Stimulated activated naive CD8-positive, alpha-beta T cell treated with anti-CD3 and anti-CD28 coated beads, Interleukin-15, Interleukin-2, amounts not matched to agents 100 ng/mL and 50 ng/mL, for 24 hours (primary cell): ENCODE measurements at regions not wholly inside any gene's neighbourhood (a gene's known extent, or its start where the extent isn't known, plus 50 kb on each side); places are given as distances from the start of the nearest gene placed in this dataset.

ENCODE experiments used
- H3K27ac Mint-ChIP-seq: one replicate; pipeline ENCODE4 v1.8.0; 2021; ENCODE audit warnings: mild to moderate bottlenecking, mixed read lengths
- H3K27me3 Mint-ChIP-seq: one replicate; pipeline ENCODE4 v1.8.0; 2021; ENCODE audit warnings: mixed read lengths
- H3K36me3 Mint-ChIP-seq: one replicate; pipeline ENCODE4 v1.8.0; 2021; ENCODE audit warnings: low read depth, mixed read lengths
- H3K4me1 Mint-ChIP-seq: one replicate; pipeline ENCODE4 v1.8.0; 2021; ENCODE audit warnings: low read depth, mixed read lengths
- H3K4me3 Mint-ChIP-seq: one replicate; pipeline ENCODE4 v1.8.0; 2021; ENCODE audit warnings: mild to moderate bottlenecking, mixed read lengths
- H3K9me3 Mint-ChIP-seq: one replicate; pipeline ENCODE4 v1.8.0; 2021; ENCODE audit warnings: mixed read lengths

DNA sequence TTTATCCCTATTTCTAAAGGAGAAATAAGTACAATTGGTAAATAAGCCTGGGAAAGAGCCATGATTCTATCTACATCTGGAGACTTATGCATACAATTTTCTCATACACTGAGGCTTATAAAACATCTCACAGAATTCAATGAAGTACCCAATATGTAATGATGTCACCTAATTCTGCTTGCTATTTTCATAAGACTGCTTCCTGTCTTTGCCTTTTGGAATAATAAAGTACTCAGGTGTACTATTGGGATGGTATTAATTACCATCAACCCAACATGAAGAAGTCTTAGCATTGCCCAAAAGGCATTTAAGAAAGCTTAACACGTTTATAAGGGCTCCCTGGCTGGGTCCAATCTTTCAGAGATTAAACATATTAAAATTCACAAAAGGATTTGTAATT, 216.4 kb upstream of the TSHZ2 start:
- no peaks in the 10 kb centered on the region for H3K9me3 Mint-ChIP-seq
- H3K36me3 Mint-ChIP-seq = no peaks in the 10 kb centered on the region
- no peak overlapping the region for H3K27ac Mint-ChIP-seq
- H3K4me3 Mint-ChIP-seq = no peak overlapping the region
- H3K27me3 Mint-ChIP-seq = no peaks in the 10 kb centered on the region
- no peaks in the 10 kb centered on the region for H3K4me1 Mint-ChIP-seq

DNA sequence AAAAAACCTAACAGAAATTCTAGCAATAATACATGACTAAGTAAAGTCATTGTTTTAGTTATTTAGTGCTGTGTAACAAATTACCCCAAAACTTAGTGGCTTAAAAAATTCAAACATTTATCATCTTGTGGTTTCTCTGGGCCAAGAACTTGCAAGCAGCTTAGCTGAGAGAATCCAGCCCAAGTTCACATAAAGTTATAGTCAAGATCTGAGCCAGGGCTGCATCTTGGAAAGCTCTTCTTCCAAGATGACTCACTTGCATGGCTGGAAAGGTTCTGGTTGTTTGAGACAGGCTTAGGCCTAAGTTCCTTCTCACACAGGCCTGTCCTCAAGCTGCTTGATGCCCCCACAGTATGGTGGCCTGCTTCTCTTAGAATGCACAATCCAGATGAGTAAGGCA, 217.8 kb upstream of the TSHZ2 start:
- no peak overlapping the region for H3K4me3 Mint-ChIP-seq
- no peaks in the 10 kb centered on the region for H3K27me3 Mint-ChIP-seq
- H3K4me1 Mint-ChIP-seq = no peaks in the 10 kb centered on the region

DNA sequence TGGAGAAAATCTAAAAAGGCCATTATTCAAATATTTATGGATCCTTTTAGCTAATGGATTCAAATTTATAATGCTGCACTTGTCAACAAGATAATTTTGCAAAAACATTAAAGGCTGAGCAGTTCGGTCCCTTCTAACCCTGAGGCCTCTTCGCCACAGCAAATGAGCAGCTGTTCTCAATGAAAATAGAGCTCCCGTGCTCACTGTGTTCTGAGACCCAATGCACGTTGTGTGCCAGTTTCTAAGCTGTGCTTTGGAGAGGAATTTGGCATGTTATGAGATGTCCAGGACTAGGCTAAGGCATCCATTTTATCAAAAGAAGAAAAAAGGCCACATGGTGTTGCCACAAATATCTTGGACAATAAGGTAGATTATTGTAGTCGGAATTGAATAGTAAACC, 220.1 kb upstream of the TSHZ2 start:
- H3K27ac Mint-ChIP-seq = no peak overlapping the region
- no peaks in the 10 kb centered on the region for H3K27me3 Mint-ChIP-seq
- no peaks in the 10 kb centered on the region for H3K9me3 Mint-ChIP-seq
- no peaks in the 10 kb centered on the region for H3K36me3 Mint-ChIP-seq
- no peaks in the 10 kb centered on the region for H3K4me1 Mint-ChIP-seq
- no peak overlapping the region for H3K4me3 Mint-ChIP-seq

More for the DNA sequence above, 217.8 kb upstream of the TSHZ2 start:
- no peak overlapping the region for H3K27ac Mint-ChIP-seq
- H3K9me3 Mint-ChIP-seq = no peaks in the 10 kb centered on the region
- H3K36me3 Mint-ChIP-seq = no peaks in the 10 kb centered on the region

DNA sequence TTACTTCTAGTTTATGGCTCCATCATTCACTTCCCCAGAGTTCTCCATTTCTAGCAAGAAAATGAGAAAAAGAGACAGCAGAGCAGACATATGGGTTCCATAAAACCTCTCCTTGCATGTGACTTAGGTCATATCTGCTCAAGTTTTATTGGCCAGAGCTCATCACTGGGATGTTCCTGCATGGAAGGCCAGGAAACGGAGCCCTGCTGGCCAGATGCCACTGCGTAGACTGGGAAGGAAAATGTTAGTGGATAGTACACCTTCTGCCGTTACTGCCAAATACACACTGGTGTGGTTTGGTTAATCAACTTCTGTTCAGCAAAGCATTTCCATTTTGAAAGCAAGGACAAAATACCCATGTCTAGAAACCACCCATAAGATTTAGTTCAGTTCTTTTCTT, 220.6 kb upstream of the TSHZ2 start:
- Mint-ChIP-seq H3K27me3 (no peaks in the 10 kb centered on the region), H3K27ac (no peak overlapping the region), H3K9me3 (no peaks in the 10 kb centered on the region), H3K36me3 (no peaks in the 10 kb centered on the region), H3K4me1 (no peaks in the 10 kb centered on the region), H3K4me3 (no peak overlapping the region)

DNA sequence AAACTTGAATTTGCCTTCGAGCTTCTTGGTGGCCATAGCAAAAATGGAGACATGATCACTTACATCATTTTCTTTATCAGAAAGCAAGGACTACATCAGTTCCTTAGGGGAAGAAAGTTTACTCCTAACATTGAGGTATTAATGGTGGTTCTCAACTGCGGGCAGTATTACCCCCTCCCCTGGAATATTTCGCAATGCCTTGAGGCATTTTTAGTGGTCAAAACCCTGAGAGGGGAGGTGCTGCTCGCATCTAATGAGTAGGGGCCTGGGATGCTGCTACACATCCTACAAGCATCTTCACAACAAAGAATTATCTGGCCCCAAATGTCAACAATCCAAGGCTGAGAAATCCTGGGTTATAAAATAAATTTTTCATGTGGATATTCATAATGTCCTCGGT, 222.2 kb upstream of the TSHZ2 start:
- no peak overlapping the region for H3K4me3 Mint-ChIP-seq
- no peaks in the 10 kb centered on the region for H3K27me3 Mint-ChIP-seq
- no peaks in the 10 kb centered on the region for H3K9me3 Mint-ChIP-seq
- H3K36me3 Mint-ChIP-seq = no peaks in the 10 kb centered on the region
- no peak overlapping the region for H3K27ac Mint-ChIP-seq
- H3K4me1 Mint-ChIP-seq = no peaks in the 10 kb centered on the region

DNA sequence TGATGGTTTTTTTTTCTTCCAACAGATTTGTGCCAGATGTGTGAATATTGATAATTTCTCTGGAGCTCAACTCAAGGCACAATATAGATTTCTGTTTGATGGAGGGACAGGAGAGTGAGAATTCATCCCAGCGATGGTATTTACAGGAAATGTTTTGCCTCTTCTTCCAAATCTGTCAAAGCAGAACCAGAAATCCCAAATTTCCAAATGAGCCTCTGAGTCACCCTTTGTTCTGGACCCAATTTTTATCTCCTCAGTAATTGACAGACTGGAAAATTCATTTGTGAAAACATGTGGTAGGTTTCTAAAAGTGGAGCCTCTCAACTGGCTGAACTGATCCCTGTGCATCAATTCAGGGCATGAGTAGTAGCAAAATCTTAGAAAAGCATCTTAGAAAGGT, 223.2 kb upstream of the TSHZ2 start:
- Mint-ChIP-seq H3K27me3 (peaks cover under 1% of the 10 kb centered on the region), H3K36me3 (no peaks in the 10 kb centered on the region), H3K4me3 (no peak overlapping the region), H3K4me1 (no peaks in the 10 kb centered on the region), H3K27ac (no peak overlapping the region), H3K9me3 (no peaks in the 10 kb centered on the region)

DNA sequence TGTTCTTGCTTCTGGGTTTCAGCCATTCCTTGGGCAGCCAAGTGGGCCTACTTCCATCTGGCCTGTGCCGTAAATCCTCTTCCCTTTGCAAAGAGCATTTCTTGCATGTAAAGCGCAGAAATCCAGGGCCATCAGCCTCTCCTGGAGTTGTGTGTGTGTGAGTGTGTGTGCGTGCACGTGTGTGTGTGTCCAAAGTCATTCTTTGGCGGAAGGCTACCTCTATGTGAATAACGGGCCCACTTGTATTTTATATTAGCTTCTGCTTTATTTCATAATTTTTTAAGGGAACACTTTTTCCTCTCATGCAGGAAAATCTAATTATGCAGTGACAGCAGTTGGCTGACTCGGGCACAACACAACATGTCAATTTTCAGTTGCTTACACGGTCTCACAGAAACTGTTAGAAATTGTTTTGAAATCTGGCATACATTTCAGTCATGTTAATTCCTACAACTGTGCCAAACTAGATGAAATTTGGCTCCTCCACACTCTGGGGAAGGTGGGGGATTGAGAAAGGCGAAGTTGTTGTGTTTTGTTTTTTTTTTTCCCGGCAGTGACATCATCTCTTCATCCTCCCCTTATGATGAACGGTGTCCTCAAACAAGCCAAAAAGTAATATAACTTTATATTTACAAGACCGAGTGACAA, 223.7 kb upstream of the TSHZ2 start:
- no peaks in the 10 kb centered on the region for H3K36me3 Mint-ChIP-seq
- H3K27ac Mint-ChIP-seq = no peak overlapping the region
- no peaks in the 10 kb centered on the region for H3K4me1 Mint-ChIP-seq
- H3K27me3 Mint-ChIP-seq = peaks cover 6% of the 10 kb centered on the region
- no peak overlapping the region for H3K4me3 Mint-ChIP-seq
- no peaks in the 10 kb centered on the region for H3K9me3 Mint-ChIP-seq

DNA sequence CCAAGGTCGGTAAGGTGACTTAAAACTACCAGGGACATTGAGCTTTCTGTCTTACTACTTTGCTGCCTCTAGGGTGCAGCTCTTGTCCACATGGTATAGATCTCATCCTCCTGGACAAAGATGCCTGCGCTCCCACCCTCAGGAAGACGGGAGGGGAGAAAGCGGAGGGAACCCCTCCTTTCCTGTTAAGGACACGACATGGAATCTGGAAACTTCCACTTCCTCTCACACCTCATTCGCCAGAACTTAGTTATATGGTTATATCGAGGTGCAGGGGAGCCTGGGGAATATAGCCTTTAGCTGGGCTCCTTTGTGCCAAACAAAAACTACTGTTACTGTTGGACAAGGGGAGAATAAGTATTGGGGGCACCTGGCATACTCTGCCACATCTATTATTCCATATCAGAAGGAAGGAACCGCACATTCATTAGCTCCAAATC, 224.3 kb upstream of the TSHZ2 start:
- H3K9me3 Mint-ChIP-seq = no peaks in the 10 kb centered on the region
- no peak overlapping the region for H3K27ac Mint-ChIP-seq
- H3K27me3 Mint-ChIP-seq = peaks cover 9% of the 10 kb centered on the region
- H3K4me1 Mint-ChIP-seq = no peaks in the 10 kb centered on the region
- H3K36me3 Mint-ChIP-seq = no peaks in the 10 kb centered on the region
- H3K4me3 Mint-ChIP-seq = no peak overlapping the region

DNA sequence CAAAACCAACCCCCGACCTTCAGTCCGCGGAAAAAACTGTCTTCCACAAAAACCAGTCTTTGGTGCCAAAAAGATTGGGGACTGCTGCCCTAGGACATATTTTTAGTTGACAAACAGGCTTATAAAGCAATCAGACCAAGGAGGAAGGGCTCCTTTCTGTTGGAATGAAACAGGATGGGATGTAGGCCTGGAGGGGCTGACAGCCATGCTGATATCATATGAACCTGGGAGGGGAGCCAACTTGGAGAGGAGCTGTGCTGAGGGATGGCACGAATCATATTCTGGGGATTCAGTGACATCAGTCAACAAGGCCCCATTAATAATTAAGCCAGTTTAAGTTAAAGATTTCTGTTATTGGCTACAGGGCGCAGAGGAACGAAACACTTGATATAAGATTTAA, 225.4 kb upstream of the TSHZ2 start:
- H3K27me3 Mint-ChIP-seq = peaks cover 14% of the 10 kb centered on the region
- H3K4me3 Mint-ChIP-seq = no peak overlapping the region
- no peaks in the 10 kb centered on the region for H3K4me1 Mint-ChIP-seq
- no peaks in the 10 kb centered on the region for H3K36me3 Mint-ChIP-seq
- H3K9me3 Mint-ChIP-seq = no peaks in the 10 kb centered on the region
- H3K27ac Mint-ChIP-seq = no peak overlapping the region

DNA sequence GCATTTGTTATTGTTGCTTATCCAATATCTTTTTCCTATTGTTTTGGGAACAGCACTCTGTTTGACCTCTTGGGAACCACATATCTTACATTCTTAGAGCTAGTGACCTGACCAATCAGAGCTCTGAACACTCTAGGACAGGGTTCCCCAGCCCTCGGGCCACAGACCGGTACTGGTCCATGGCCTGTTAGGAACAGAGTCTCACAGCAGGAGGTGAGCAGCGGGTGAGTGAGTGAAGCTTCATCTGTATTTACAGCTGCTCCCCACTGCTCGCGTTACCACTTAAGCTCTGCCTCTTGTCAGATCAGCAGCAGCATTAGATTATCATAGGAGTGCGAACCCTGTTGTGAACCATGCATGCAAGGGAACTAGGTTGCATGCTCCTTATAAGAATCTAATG, 226.0 kb upstream of the TSHZ2 start:
- peaks cover 14% of the 10 kb centered on the region for H3K27me3 Mint-ChIP-seq
- no peaks in the 10 kb centered on the region for H3K4me1 Mint-ChIP-seq
- H3K4me3 Mint-ChIP-seq = no peak overlapping the region
- no peaks in the 10 kb centered on the region for H3K9me3 Mint-ChIP-seq
- no peak overlapping the region for H3K27ac Mint-ChIP-seq
- H3K36me3 Mint-ChIP-seq = no peaks in the 10 kb centered on the region

DNA sequence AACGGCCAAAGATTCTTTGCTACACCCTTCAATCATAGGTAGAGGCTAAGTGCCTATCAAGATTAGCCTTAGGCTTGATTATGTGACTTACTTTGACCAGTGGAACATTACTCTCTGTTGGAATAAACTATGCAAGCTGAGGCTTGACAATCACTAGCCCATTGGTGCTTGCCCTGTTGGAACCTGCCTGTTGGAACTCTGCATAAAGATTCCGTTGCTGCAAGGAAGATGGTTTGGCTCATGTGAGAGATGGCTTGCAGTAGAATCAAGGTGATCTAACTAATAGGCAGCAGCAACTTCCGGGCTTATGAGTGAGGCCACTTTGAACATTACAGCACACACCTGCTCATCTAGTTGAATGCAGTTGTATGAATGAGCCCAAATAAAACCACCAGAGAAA, 227.7 kb upstream of the TSHZ2 start:
- no peaks in the 10 kb centered on the region for H3K36me3 Mint-ChIP-seq
- H3K9me3 Mint-ChIP-seq = no peaks in the 10 kb centered on the region
- no peak overlapping the region for H3K4me3 Mint-ChIP-seq
- peaks cover 14% of the 10 kb centered on the region for H3K27me3 Mint-ChIP-seq
- no peak overlapping the region for H3K27ac Mint-ChIP-seq
- no peaks in the 10 kb centered on the region for H3K4me1 Mint-ChIP-seq

DNA sequence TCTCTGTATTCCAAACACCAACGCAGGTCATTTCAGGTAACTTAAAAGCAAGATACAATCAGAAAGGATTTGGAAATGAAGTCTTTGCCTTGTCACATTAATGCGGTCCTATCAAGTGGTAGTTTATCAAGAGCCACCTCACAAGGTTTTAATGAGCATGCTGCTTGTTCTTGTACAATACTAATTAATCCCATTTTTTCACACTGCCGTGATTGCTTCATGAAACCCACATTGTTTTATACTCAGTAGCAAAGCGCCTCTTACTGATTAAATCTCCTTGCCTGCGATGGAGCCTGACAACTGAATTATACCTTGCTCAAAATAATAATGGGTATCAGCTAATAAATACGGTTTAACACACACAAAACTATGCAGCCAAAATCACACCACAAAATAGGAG, 234.1 kb upstream of the TSHZ2 start:
- Mint-ChIP-seq H3K27me3 (peaks cover 6% of the 10 kb centered on the region), H3K9me3 (no peaks in the 10 kb centered on the region), H3K27ac (no peak overlapping the region), H3K4me3 (no peak overlapping the region), H3K36me3 (no peaks in the 10 kb centered on the region), H3K4me1 (no peaks in the 10 kb centered on the region)

DNA sequence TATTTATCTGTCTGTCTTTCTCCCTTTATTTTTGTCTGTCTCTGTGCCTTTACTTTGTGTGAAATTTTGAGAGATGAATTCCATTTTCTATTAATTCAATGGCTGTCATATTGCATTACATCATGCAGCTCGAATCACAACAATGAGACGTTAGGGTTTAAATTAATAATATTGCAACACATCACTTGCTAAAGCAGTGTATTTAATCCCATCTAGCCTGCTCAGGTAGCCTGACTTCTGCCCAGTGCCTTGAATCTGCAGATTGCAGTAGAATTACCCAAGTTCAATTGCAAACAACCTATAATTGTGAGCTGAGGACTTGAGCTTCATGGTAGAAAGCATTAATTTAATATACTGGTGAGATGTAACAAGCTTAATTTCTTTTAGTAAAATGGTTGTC, 235.7 kb upstream of the TSHZ2 start:
- Mint-ChIP-seq H3K36me3 (no peaks in the 10 kb centered on the region), H3K4me3 (no peak overlapping the region), H3K27ac (no peak overlapping the region), H3K9me3 (peaks cover 6% of the 10 kb centered on the region), H3K4me1 (no peaks in the 10 kb centered on the region), H3K27me3 (no peaks in the 10 kb centered on the region)

DNA sequence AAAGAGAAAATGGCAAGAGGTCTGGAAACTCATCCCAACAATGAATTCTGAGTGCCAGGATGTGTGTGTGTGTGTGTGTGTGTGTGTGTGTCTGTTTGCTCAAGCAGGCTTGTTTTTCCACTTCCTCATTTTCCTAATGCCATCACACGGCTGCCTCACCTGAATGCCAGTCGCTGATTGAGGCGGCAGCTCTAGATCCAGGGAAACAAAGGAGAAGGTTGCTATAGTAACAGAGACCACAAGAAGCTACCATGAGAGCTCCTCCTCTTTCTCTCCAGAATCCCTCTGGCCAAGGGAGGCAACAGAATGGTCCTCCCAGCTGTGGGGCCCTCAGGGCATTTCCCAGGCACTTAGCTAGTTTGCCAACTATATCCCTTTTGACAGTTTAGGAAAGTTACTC, 241.1 kb upstream of the TSHZ2 start:
- no peaks in the 10 kb centered on the region for H3K27me3 Mint-ChIP-seq
- H3K9me3 Mint-ChIP-seq = peaks cover 23% of the 10 kb centered on the region
- no peak overlapping the region for H3K4me3 Mint-ChIP-seq
- H3K36me3 Mint-ChIP-seq = no peaks in the 10 kb centered on the region
- no peaks in the 10 kb centered on the region for H3K4me1 Mint-ChIP-seq
- no peak overlapping the region for H3K27ac Mint-ChIP-seq

DNA sequence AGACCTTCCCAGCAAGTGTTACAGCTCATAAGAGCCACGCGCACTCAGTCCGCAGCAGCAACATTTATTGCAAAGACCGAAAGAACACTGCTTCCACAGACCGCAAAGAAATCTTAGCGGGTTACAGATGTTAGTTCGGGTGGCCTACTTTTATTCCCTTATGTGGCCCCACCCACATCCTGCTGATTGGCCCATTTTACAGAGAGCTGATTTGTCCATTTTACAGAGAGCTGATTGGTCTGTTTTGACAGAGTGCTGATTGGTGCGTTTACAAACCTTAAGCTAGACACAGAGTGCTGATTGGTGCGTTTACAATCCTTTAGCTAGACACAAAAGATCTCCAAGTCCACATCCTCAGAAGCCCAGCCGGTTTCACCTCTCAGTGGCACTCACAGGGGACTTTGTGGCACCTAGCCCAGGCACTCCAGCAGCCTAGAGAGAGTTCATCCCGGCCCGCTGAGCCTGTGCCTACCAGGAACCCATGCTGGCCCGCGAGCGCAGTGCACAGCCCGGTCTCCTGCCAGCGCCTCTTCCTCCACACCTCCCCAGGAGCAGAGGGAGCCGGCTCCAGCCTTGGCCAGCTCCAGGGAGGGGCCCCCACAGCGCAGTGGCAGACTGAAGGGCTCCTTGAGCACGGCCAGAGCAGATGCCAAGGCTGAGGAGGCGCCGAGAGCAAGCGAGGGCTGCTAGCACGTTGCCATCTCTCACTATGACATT, 244.3 kb upstream of the TSHZ2 start:
- Mint-ChIP-seq H3K36me3 (no peaks in the 10 kb centered on the region), H3K27ac (no peak overlapping the region), H3K4me3 (no peak overlapping the region), H3K4me1 (peaks cover 4% of the 10 kb centered on the region), H3K9me3 (peaks cover 23% of the 10 kb centered on the region), H3K27me3 (no peaks in the 10 kb centered on the region)

DNA sequence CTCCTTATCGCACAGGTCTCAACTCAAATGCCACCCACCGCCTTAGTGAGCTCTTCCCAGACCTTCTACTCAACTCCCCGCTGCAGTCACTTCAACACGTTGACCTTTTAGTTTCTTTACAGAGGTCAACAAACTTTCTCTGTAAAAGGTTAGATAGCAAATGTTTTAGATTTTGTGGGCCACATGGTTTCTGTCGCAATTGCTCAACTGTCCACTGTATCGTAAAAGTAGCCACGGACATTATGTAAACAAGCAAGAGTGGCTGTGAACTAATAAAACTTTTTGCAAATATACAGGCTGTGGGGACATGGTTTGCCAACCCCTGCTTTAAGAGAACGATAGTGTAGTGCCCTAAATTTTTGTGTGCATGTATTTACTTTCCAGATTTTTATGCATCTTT, 247.6 kb upstream of the TSHZ2 start:
- Mint-ChIP-seq H3K4me1 (peaks cover 4% of the 10 kb centered on the region), H3K4me3 (no peak overlapping the region)

More for the DNA sequence above, 247.6 kb upstream of the TSHZ2 start:
- Mint-ChIP-seq H3K9me3 (peaks cover 6% of the 10 kb centered on the region), H3K36me3 (no peaks in the 10 kb centered on the region), H3K27me3 (peaks cover 4% of the 10 kb centered on the region), H3K27ac (no peak overlapping the region)
